ENCODE measurements at regions not wholly inside any gene's neighbourhood (a gene's known extent, or its start where the extent isn't known, plus 50 kb on each side); places are given as distances from the start of the nearest gene placed in this dataset.

DNA sequence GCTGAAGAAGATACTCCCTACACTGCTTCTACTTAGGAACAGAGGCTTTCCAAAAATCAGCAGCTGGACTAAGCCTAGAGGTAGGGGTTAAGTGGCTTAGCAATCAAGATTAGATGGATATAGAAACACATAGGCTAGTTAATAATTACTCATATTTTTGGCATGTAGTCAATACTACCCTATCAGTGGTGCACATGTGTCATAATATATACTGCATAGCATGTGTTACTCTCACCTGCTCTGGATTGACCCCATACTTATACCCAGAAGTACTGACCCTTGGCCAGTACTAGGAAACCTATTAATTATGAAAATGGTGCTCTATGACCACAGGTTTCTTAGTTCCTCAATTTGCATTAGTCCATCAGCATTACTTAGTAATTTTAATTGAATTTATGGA, 528.4 kb upstream of the LMO3 start:
- TF ChIP-seq, protein P1, sequence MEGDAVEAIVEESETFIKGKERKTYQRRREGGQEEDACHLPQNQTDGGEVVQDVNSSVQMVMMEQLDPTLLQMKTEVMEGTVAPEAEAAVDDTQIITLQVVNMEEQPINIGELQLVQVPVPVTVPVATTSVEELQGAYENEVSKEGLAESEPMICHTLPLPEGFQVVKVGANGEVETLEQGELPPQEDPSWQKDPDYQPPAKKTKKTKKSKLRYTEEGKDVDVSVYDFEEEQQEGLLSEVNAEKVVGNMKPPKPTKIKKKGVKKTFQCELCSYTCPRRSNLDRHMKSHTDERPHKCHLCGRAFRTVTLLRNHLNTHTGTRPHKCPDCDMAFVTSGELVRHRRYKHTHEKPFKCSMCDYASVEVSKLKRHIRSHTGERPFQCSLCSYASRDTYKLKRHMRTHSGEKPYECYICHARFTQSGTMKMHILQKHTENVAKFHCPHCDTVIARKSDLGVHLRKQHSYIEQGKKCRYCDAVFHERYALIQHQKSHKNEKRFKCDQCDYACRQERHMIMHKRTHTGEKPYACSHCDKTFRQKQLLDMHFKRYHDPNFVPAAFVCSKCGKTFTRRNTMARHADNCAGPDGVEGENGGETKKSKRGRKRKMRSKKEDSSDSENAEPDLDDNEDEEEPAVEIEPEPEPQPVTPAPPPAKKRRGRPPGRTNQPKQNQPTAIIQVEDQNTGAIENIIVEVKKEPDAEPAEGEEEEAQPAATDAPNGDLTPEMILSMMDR (IDR thresholded peaks at IDR 0.05), result no peak
- no peak for TF ChIP-seq POLR2A (IDR thresholded peaks at IDR 0.05)
